Erythroblast (primary cell): ENCODE measurements at regions not wholly inside any gene's neighbourhood (a gene's known extent, or its start where the extent isn't known, plus 50 kb on each side); places are given as distances from the start of the nearest gene placed in this dataset.

Experiments used
- GATA1 ChIP-seq: IDR thresholded peaks from 2 replicates; pipeline ENCODE4 v1.6.1; 2011; ENCODE audit warnings: low read depth, mild to moderate bottlenecking, control low read depth, low read length, moderate library complexity
- POLR2A ChIP-seq: IDR thresholded peaks from 2 replicates; pipeline ENCODE4 v1.6.1; 2011; ENCODE audit warnings: mild to moderate bottlenecking, low read length

DNA sequence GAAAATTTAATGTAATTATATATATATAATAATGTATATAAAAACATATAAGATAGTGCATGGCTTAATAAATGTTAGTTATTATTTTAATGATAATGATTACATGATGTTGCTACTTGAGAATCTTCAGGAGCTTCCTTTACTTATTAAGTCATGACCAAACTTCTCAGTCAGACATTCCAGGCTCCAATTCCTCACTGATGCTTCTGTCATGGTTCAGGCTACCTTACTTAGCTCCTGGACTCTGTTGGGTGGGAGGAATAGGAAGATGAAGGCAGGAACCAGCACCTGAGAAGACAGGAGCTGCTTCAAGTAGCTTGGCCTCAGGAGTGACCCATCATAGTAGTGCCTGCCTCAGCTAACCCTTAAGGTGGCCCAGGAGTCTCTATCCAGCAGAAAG lies 55.0 kb upstream of the EEPD1 start:
- TF ChIP-seq POLR2A (no peak), GATA1 (no peak)
